ENCODE measurements at regions not wholly inside any gene's neighbourhood (a gene's known extent, or its start where the extent isn't known, plus 50 kb on each side); places are given as distances from the start of the nearest gene placed in this dataset.
"Not testable (repeated sequence)": the region's sequence is repeated elsewhere in the genome, so short reads cannot be mapped to it uniquely, and the experiment has no call there.

DNA sequence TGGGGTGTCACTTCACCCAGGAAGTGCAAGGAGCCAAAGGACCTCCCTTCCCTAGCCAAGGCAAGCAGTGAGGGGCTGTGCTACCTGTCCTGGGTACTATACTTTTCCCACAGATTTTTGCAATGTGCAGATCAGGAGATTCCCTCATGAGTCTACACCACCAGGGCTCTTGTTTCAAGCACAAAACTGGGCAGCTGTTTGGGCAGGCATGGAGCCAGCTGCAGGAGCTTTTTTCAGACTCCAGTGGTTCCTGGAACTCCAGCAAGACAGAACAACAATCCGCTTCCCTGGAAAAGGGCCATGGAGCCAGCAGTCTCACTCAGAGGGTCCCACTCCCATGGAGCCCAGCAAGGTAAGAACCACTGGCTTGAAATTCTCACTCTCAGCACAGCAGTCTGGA lies 1649.6 kb downstream of the LRRC4C start:
- DNase-seq (ENCODE audit: low read depth) = no peak

GRCh38 chr11:39807904-39808303 lies 1651.5 kb downstream of the LRRC4C start:
- no peak for DNase-seq (ENCODE audit: low read depth)

- DNase-seq (ENCODE audit: low read depth) = no peak
Measured at GRCh38 chr11:39806652-39807051, 1652.8 kb downstream of the LRRC4C start.

DNA sequence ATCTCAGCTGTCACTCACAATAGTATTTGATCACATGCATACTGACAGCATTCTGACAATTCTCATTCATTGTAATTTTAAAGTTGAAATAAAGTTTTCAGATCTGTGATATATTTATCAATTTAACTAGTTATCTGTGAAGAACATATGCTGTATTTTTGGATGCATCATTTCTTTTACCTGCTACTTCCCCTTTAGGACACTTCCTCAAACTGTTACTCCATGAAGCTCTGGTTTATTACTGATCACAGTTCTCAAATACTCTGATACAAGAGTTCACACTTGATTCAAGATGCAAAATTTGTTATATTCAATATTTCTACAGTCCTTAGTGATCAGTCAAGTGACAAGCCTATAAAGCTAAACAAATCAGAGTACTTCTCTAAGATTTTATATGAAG lies 1655.2 kb downstream of the LRRC4C start:
- no peak for DNase-seq (ENCODE audit: low read depth)

DNA sequence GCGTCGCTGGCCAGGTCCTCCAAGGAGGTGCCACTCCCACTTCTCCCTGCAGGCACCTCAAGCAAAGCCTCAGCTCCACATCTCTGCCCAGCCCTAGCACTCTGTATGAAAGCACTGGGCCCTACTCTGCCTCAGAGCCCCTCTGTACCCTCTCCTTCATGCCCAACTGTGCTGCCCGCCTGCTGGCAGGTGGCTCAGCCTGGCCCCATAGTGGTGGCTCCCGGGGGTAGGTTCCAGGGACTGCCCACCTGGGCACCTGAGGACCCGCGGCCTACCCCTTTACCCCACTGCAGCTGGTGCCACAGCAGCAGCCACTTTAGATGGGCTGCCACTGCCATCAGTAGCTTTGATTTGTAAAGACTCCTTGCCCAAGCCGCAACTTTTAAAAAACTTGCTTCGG lies 1672.8 kb downstream of the LRRC4C start:
- DNase-seq (ENCODE audit: low read depth) = no peak

DNA sequence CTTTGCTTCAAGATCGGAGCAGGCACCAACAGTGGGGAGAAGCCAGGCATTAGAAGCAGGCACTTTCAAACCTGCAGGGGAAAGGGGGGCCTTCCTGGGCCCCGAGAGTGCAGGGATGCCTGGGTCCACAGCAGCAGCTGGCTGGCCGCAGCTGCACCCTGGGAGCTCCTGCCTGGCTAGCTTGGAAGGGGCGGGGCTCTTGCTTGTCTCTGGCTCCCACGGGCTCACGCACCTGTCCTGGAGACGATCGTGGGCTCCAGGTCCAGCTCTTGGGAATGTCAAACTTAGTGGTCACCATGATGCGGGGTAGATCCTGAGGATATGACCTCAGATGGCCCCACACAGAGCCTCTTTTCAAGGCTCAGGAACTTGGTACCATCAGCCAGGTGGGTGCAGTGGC lies 1673.2 kb downstream of the LRRC4C start:
- DNase-seq (ENCODE audit: low read depth) = no peak

- no peak for DNase-seq (ENCODE audit: low read depth)
Measured at GRCh38 chr11:39784873-39785272, 1674.6 kb downstream of the LRRC4C start.

- no peak for DNase-seq (ENCODE audit: low read depth)
Measured at GRCh38 chr11:39780131-39780530, 1679.3 kb downstream of the LRRC4C start.

DNA sequence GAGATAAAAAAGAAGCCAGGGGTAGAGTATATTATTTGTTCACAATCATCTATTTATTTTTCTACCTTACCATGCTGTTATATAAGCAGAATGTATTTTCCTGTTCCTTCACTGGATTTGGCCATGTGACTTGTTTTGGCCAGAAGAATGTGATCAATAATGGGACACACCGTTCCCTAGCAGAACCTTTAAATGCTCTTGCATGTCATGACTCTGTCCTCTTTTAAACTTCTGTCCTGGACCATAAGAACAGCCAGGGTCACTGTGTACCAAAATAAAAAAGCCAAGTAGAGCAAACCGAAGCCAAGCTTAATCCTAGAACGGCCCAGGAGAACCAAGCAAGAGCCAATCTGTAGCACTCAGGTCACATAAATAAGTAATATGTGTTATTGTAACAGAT lies 1682.4 kb downstream of the LRRC4C start:
- DNase-seq (ENCODE audit: low read depth) = no peak

DNA sequence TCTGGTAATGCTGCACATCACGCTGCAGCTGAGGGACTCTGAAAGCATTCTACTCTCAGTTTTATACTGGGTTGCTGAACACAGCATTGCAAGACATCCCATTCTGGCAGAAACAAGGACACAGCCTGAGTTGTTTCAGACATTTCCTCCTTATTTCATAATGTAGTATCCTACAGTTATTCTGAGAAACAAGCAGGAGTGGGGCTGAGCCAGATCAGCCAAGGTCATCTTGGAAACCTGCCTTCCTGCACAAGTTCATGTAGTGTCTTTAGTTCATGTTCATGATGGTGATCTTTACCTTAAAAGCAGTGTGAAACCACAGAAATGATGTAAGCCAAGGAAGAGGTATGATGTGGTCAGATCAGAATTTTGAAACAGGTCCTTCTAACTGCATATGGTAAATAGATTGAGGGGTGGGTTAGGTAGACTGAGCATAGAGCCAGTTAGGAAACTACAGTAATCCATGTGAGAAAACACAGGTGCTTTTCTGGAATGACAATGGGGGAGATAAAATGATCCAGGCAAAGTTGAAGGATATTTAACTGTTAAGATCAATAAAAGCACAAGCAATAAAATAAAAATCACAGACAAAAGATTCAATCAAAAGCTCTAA lies 1686.8 kb downstream of the LRRC4C start:
- no peak for DNase-seq (ENCODE audit: low read depth)

DNA sequence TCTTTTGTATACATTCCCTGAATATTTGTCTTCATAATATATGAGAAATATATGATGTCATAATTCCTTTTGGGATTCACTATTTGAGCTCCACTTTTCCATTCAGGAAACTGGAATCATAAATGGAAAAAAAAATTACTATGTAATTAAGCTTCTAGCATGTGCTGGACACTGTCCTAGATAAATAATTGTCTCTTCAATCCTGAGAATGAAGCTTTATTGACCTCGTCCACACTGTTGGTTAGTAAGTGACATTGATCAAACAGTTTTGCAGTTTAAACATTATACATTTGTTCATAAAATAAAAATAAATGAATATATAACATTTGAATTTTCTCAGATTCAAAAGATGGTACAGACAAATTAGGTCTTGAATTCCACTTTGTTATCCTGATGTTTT lies 1691.2 kb downstream of the LRRC4C start:
- no peak for DNase-seq (ENCODE audit: low read depth)

DNA sequence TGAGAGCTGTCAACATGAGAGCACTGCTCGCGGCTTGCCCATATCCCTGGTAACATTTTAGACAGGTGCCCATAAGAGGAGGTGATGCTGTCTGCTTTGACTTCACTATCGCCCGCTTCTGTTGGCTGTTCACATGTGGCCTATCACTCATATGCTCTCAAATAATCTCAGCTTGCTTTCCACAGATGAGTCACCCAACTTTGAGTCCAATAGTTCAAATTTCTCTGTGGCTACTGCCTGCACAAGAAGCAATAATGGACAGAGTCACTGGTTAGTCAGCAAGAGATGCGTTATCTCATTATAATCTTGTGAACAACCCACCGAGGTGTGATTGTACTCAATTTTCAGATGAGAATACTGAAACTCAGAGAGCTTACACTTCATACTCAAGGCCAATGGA lies 1714.1 kb downstream of the LRRC4C start:
- DNase-seq (ENCODE audit: low read depth) = no peak

DNA sequence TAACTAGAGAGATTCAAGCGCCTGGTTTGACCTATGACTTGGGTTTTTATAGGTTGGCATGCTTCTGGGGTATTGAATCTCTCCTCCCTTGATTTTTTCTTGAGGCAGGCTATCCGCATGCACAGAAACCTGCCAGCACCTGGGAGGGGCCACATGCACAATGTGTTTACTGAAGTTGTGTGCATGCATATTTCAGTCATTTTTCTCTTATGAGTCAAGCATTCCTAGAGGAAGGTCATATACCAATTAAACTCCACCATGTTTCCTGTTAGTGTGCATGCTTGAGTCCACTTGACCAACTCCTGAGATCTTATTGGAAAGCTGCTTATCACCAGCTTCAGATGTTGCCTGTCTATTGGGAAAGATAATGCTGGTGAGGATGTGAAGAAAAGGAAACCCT lies 1718.4 kb downstream of the LRRC4C start:
- no peak for DNase-seq (ENCODE audit: low read depth)

- not testable (repeated sequence) for DNase-seq (ENCODE audit: low read depth)
Measured at GRCh38 chr11:39736351-39736750, 1723.1 kb downstream of the LRRC4C start.

GRCh38 chr11:39732001-39732400 lies 1727.5 kb downstream of the LRRC4C start:
- DNase-seq (ENCODE audit: low read depth) = no peak

DNA sequence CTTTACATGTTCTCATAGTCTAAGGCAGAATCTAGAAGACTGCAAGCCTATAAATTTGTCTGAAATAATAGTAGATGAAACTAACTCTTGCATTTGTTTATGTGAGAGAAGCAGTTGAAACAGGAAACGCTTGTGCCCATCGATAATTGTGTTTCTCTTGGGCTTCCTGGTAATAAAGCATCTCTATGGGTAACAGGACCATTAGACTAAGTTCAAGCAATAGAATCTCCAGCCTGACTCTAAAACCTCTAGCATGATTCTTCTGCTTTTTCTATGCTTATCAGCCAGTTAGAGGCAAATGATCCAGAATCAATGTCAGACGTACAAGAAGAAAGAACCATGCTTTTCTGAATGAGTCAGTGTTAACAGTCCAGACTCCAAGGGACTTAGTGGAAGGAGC lies 1734.4 kb downstream of the LRRC4C start:
- no peak for DNase-seq (ENCODE audit: low read depth)

GRCh38 chr11:39724404-39724803 lies 1735.0 kb downstream of the LRRC4C start:
- no peak for DNase-seq (ENCODE audit: low read depth)

DNA sequence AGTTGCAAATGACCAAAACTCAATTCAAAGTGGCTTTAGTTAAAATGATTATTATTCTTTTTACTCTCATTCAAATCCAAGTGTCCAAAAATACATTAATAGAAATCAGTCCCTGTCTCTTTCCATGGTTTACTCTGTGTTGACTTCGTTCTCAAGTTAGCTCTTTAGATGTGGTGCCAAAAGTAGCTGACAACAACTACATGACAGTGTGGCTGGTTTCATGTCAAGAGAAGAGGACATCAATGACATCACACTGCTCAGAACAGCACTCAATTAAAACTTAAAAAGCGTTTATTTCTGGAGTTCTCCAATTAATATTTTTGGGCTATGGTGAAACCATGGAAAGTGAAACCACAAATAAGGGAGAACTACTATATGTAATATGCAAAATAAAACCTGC lies 1746.9 kb downstream of the LRRC4C start:
- DNase-seq (ENCODE audit: low read depth) = no peak

DNA sequence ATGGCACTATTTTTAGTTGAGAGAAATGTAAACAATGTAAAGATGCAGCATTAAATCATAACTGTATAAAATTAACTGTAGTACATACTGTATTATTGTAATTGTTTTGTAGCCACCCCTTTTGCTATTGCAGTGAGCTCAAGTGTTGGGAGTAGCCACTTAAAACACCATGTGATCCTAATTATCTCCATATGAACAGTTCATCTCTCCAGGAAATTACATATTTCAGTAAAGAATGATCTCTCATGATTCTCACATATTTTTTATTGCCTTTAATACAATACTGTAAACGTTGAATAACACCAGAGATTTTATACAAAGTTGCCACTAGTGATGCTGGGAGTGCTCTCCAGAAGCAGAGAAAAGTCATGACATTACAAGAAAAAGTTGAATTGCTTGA lies 1768.6 kb downstream of the LRRC4C start:
- DNase-seq (ENCODE audit: low read depth) = no peak

DNA sequence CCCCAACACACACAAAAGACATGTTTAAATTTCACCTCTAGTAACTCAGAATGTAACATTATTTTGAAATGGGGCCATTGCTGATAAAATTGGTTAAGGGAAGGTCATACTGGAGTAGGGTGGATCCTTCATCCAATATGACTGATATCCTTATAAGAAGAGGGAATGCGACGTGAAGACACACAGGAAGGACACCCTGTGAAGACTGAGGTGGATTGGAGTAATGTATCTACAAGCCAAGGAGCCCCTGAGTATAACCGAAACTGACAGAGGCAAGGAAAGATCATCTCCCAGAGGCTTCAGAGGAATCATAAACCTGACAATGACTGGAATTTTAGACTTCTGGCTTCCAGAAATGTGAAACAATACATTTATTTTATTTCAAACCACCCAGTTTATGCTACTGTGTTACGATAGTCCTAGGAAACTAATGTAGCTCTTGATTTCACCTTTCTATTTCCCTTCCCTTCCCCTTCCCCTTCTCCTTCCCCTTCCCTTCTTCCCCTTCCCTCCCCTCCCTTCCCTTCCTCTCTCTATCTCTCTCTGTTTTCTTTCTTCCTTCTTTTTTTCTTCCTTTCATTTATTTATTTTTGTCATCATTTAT lies 1775.4 kb downstream of the LRRC4C start:
- DNase-seq (ENCODE audit: low read depth) = no peak

DNA sequence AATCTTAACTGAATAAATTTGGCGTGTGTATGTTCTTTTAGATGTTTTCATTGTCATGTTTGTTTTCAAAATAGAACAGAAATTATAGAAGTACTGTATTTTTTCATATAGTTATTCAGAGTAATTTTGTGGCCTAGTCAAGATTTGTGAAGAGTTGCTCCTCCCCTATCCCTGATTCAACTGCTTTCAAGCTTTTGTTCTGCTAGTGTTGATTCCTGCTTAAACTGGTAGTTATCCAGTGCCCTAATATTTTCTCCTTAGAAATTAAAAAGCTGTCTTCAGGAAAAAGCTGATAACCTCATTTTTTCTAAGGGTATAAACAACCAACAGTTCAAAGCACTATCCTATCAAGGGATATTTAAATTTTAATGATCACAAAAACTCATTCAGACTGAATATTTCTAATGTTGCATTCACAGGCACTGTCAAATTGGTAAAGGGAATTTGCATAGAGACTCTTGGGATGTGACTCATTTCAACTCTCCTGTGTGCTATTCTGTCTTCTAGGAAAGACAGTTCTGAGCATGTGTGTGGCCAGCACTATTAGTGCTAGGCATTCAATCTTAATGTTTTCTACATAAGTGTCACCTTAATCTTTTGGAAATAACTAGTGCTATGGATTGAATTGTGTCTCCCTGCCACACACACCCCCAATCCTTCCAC lies 1776.0 kb downstream of the LRRC4C start:
- no peak for DNase-seq (ENCODE audit: low read depth)

DNA sequence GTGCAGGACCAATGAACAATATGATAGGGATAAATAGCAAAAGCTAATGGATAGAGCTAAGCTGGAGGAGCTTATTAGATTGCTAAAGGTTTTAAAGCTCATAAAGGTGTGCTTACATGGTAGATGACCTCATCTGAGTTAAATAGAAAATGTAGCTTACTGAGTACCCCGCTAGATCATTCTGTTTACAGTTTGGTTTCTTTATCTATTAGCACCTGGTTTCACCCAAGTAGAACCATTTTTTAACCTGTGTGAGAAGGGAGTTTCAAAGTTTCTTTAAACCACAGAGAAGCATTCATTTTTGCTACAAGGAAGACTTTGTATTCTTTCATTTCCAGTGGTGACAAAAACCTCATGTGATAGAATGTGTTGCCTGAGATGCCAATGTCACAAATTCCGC lies 1778.0 kb downstream of the LRRC4C start:
- no peak for DNase-seq (ENCODE audit: low read depth)

- DNase-seq (ENCODE audit: low read depth) = no peak
Measured at GRCh38 chr11:39678996-39679395, 1780.5 kb downstream of the LRRC4C start.

- DNase-seq (ENCODE audit: low read depth) = no peak
Measured at GRCh38 chr11:39675171-39675570, 1784.3 kb downstream of the LRRC4C start.

Measured in stromal cell of bone marrow (primary cell).